ENCODE measurements at regions not wholly inside any gene's neighbourhood (a gene's known extent, or its start where the extent isn't known, plus 50 kb on each side); places are given as distances from the start of the nearest gene placed in this dataset.
"Not testable (repeated sequence)": the region's sequence is repeated elsewhere in the genome, so short reads cannot be mapped to it uniquely, and the experiment has no call there.

DNA sequence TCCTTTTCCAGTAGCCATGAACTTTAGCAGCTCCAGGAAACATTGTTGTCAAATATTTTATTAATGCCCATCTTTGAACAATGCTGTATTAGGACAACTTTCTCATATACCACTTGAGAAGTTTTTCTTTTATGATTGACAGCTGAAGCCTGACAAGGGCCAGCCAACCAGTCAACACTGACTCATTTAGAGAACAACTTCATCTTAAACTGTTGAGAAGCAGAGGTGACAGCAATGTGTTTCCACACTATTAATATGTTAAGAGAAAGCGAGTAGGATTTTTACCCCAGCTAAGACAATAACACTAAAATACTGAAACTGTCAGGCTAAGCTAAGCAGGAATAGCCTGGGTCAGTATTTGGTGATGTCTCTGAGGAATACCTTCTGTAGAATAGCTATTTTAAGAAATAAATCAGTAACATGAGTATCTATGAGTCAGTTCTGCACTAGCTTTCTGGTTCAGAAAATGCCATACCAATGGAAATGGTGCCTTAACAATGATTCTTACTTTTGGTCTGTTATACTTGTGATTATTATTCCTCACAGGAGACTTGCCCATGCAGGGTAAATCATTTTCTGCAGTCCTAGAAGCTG, 168.8 kb upstream of the POT1 start:
- no peak for DNase-seq

DNA sequence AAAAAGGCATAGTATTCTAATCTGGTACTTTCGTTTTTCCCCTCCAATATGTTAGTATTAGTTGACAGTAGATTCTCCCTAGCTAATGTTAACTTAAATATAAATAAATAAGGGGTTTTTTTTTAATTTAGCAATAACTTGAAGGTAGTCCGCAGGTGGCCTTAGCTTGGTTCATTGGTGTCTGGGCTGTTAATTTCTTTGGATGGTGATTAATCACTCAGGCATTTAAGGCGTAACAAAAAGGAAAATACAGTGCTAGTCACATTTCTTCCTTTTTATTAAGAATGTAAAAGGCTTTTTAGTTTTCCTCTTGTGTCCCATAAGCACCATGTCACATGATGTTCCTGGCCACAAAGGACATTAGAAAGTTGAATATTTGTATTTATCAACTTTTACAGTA, 161.0 kb upstream of the POT1 start:
- no peak for DNase-seq

DNA sequence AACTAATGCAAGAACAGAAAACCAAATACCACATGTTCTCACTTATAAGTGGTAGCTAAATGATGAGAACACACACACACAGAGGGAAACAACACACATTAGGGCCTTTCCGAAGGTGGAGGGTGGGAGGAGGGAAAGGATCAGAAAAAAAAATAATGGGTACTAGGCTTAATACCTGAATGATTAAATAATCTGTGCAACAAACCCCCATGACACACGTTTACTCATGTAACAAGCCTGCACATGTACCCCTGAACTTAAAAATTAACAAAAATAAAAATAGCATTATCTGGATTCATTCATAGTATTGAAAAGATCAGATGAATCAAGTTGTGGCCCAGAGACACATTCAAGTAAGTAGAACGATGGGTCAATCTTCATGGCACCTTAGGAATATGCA, 159.5 kb upstream of the POT1 start:
- no peak for DNase-seq

DNA sequence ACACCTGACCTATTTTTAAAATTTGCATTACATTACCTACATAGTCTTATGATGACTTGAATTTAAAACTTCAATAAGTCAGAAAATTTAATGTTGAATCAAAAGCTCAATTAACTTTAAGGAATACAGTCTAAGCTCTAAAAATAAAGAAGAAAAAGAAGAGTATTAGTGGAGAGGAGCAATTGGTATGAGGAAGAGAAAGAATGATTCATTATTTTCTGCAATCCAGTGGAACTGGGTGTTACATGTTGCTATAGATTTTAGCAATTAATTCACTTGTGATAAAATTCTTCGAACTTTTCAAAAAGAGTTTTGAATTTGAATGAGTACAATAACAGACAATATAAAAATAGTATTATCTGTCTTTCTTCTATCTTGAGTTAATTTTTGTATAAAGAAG, 158.9 kb upstream of the POT1 start:
- DNase-seq, result no peak

DNA sequence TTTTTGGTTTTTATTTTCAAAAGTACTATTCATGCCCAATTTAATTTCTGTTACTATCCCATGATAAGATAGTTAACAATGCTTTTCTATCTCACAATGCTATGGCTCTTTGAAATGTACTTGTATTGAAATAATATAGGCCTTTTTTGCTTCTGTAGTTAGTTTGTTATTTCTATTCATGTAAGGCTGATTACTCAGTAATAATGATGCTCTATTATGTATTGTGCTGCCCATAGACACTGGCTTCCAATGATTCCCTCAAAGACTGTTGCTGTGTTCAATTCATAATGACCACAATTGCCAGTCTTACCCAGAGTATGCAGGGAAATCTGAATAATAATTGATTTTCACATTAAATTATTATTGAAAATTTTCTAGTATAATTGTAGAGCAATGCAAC, 155.5 kb upstream of the POT1 start:
- DNase-seq, result no peak

DNA sequence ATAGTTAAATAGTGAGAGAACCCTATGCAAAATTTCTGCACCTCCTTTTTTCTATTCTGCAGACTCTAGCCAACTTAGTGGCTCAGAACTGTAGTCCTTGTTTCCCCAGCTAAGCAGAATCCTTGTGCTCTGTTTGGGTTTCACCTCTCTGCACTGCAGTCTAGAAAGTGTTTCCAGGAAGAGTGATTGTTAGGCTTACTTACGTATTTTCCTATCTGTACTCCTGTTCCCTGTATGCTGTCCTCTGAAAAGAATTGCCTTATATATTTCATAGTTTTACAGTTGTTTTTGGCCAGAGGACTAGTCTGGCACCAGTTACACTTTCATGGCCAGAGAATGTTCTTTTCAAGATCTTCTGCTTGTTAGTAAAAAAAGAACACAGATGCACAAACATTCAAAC, 154.6 kb upstream of the POT1 start:
- no peak for DNase-seq

DNA sequence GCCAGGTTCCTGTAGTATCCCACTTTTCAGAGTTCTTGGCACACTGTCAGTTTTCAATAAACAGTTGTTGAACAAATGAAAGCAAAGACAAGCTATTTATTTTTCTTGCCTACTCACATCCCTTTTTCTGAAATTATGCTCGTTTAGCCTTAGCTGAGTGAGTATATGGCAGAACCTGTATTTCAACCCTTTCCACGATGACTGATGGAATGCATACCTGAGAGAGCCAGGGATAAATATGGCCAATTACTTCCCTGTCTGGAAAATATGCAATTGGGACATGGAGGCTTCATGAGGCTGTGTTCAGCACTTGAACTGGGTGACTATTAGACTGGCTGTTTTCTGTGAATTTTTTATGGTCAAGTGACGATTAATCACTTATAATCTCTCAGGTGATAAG, 144.5 kb upstream of the POT1 start:
- no peak for DNase-seq

DNA sequence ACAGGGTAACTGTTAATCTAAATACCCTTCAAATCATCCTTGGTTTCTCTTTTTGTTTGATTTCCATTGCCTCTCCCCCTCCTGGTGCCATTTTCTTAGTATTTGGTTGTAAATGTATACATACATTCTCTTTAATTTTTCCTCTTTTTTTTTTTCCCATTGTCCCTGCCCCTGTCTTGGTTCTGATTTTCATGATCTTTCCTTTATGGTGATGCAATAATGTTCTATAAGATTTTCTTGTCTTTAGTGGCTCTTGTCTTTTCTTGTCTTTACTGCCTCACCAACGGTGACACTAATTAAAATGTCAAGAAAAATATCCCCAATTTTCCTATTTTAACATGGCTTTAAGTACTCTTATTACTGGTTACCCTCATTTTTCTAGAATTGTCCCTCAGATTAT, 135.9 kb upstream of the POT1 start:
- DNase-seq, result no peak

DNA sequence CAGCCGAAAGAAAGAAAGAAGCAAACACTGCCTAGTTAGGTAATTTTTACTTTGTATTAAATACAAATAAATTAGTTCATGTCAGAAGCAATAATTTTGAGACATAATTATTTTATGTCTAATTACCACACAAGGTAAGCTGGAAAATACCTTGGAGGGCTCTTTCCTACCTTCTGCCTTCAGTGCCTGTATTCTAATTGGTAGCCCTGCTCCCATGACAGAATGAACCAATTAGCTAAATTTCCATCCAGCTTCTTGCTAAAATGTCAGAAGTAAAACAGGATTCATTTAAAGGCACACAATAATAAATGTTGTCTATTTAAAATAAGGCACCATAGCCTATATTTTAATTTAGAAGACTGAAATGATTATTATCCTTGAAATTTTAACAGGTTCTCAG, 135.4 kb upstream of the POT1 start:
- DNase-seq, result no peak

DNA sequence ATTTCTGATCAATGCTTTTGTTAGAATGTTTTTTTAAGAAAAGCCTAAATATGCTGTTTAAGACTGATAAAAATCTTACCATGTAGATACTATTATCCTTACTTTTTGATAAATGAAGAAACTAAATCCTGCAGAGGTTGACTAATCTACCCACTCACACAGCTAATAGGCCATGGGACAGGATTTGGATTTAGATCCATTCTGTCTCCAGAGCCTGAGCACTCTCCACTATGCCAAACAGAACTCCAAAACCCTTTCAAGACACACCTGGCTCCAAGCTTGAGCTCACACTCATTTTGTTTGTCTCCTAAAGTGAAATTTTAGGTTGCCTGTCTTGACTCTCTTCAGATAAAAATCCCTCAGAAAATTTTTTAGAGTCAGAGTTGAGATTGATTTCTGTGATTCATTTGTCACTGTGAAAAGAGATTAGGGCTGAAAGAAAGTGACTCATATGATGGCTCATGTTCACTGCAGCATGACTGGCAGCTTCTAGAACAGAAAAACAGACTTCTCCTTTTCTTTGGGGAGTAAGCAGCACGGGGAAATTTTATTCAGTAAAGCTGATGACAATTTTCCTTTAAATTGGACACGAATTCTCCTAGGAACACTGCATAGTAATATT, 132.3 kb upstream of the POT1 start:
- DNase-seq, result no peak

DNA sequence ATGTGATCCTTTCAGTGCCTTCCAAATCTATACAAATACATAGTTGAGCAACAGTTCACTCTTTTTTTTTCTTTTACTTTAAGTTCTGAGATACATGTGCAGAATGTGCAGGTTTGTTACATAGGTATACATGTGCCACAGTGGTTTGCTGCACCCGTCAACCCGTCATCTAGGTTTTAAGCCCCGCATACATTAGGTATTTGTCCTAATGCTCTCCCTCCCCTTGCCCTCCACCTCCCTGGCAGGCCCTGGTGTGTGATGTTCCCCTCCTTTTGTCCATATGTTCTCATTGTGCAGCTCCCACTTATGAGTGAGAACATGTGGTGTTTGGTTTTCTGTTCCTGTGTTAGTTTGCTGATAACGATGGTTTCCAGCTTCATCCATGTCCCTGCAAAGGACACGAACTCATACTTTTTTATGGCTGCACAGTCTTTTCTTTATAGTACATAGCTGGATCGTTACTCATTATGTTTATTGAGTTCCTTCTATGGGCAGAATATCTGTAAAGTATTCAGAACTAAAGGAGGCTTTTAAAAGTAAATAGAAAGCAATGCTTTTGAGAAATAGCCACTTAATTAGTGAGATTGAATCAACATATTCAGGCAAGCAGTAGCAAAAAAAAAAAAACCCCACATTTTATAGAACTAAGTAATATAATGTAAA, 131.6 kb upstream of the POT1 start:
- not testable (repeated sequence) for DNase-seq

DNA sequence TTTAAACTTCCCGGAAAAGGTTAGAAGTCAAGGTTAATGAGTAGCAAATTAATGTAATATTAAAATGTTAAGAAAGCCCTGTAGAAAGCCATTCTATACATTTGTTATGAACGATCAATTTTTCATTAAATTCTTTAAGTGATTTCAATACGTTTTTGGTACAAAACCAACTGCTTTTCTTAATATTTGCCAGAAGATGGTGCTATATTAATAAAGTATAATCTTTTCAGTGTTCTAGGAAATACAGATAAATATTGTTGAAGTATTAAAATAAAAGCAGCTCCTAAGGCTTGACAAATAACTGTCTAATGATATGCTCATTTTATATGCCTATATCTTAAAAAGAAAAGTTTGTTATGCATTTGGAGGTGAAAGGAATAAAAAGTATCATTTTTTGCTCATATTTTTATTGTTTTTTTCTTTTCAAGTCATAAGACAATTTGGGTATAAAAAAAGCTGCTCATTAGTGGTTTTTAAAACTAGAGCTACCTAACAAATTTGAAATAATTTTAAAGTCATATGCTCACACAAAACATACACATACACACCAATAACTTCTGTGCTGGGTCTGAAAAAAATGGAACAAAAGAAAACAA, 130.3 kb upstream of the POT1 start:
- DNase-seq, result no peak

DNA sequence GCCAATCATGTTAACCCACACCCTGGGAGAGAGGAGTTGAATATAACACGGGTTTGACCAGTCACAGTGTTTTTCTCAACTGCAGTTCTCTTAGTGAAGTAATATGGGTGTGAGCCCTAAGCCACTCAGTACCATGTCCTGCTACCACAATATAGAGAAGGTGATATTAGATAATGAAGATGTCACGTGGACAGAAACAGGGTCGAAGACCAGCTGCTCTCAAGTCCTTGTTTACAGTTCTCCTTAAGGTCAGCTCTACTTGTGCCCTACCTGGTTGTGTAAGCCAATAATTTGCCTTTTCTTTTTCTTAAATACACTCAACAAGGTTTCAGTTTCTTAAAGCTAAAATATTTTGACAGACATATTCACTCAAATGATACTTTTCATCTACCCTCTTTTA, 128.3 kb upstream of the POT1 start:
- no peak for DNase-seq

DNA sequence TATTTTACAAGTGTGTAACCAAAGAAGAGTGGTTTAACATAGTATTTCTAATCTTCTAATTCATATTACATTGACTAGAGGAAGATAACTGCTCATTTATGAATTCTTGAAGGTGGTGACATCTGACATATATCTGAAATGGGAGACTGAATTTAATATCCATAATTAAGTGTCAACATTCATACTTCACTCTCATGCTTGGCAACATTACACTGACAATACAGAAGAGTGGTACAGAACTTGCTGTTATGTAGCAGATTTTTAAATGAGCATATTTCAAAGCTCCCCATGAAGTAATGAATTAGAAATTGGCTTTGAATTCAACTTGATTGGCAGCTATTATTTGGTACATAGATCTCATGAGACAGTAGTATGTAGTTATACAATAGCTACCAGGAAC, 125.8 kb upstream of the POT1 start:
- no peak for DNase-seq

DNA sequence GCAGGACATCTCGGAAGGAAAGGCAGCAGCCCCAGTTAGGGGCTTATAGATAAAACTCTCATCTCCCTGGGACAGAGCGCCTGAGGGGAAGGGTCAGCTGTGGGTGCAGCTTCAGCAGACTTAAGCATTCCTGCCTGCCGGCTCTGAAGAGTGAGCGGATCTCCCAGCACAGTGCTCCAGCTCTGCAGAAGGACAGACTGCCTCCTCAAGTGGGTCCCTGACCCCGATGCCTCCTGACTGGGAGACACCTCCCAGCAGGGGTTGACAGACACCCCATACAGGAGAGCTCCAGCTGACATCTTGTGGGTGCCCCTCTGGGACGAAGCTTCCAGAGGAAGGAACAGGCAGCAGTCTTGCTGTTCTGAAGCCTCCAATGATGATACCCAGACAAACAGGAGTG, 117.1 kb upstream of the POT1 start:
- no peak for DNase-seq

DNA sequence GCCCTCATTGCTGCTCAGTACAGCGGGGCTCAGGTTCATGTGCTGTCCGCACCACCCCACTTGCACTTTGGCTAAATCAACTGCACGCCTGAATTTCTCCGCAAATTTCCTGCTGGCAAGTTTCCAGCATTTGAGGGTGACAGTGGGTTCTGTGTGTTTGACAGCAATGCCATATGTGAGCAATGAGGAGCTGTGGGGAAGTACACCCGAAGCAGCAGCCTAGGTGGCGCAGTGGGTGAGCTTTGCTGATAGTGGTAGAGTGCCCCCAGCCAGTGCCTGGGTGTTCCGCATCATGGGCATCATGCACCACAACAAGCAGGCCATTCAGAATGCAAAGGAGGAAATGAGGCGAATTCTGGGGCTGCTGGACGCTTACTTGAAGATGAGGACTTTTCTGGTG, 103.9 kb upstream of the POT1 start:
- no peak for DNase-seq

DNA sequence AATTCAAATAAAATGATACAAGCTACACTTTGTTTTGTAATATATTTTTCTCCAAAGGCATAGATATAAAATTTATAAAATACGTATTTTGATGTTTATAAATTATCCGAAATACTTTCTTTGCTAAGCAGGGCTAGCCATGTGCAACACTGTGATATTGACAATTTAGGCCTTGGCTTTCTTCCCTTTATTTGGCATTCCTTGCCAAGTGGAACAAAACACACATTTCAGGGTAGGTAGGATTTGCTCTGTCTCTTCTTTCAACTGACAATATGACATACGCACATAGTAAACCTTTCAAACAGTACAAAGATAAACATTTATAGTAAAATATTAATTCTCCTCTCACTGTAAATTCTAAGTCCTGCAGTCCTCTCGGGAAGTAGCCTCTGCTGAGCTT, 103.3 kb upstream of the POT1 start:
- no peak for DNase-seq

DNA sequence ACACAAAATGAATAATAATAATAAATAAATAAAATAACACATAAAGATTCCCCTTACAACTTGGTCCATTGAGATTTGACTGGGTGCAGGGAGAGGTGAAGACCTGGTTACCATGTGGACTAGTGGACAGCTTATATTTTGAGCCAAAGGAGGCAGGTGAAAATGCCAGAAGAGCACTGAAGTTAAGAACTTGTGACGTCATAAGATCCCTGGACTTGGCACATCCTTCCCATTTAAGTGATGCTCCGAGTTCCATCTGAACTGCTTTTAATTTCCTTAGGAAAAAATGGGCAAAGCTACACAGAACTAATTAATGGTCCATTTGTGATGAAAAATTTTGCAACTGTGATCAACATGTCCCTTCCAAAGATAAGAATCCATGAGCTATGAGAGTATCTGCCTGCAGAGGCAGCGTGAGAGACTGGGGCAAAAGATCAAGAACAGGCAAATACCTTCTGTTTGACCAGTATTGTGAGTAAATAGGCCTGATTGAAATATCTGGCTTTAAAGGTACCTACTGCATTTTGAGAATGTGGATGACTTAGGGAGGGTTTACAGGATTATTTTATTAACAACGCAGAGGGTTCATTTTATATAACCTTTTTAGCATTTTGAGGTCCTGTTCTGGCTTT, 101.2 kb upstream of the POT1 start:
- no peak for DNase-seq

DNA sequence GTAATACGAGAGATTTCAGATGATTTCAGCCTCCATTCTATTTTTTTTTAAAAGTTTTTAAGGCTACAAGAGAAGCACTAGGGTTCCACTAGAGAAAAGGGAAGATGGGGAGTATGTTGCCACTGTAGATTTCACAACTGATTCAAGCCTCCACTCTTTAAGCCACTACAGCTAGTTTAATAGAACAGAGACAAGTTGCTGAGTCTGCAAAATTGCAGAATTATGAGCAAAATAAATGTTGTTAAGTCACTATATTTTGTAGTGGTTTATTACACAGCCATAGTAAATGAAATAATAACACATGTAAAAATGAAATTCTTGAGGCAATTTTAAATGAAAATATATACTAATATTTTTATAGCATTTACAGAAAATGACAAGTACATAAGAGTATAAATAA, 96.0 kb upstream of the POT1 start:
- no peak for DNase-seq

DNA sequence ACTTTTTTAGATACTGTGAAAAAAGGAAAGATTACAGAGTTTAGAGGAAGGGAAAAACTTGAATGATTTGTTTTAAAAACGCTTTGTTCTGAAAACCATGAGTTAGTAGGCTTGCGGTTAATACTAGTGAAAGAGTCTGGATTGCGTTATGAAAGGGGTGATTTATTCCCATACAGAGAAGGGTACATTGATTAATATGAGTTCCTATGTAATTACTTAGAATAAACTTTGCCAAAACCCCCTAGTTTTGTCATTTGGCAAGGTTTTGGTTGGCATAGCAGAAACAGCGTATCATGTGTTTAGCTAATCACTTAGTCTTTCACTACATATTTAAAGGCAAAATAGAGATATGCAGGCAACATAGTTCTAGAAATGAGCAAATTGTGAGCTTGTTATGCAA, 91.2 kb upstream of the POT1 start:
- no peak for DNase-seq

DNA sequence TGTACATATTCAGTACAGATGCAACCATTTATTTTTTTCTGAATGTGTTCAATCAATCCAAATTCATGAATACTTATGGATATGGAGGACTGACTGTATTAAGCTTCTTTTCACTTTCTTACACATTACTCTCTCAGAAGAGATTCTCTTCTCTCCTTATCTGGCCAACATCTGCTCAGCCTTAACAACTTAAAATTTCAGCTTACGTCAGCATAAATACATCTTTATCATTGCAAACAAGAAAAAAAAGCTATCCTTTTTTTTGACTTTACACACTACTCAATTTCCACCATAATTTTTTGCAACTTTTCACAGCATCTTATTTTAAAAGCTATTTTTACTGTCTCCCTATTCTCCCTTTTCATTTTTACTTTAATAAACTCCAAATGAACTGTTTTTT, 80.9 kb upstream of the POT1 start:
- DNase-seq, result no peak

DNA sequence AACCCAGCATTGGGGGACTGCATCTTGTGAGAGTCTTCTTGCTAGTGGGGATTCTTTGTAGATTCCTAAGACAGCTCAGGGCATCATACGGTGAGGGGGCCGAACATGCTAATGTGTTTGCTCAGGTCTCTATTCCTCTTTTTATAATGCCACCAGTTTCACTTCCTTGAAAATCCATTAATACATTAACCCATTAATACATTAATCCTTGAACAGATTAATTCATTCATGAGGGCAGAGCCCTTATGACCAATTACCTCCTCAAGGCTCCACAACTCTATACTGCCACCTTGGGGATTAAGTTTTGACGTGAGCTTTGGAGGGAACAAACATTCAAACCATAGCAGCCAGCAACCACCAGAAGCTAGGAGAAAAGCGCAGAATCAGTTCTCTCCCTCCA, 67.2 kb upstream of the POT1 start:
- DNase-seq, result no peak

DNA sequence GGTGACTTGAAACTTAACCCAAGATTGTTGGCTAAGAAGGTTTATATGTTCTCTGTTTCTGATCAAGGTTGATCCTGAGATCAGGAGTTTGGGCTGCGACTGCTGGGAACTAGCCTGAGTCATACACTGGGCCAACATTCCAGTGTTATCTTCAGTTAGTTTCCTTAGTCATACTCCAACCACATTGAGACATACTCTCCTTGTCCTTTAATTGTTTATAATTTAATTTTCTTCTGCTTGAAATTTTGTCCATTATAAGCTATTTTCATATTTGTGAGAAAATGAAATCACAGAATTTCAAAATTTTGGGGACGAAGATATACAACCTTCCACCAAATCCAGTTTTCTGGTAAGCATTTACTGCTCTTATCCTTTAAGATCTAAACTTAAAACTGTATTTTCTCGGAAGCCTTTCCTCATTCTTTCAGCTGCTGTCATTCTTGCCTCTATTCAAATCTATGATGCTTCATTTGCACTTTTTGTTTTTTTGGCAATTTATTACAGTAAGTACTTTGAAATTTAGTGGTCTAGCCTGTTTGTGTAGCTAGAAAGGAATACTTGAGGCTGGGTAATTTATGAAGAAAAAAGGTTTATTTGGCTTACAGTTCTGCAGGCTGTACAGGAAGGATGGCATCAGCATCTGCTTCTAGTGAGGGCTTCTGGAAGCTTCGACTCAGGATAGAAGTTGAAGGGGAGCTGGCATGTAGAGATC, 63.4 kb upstream of the POT1 start:
- DNase-seq, result no peak
